GM12874 (cell line): ENCODE measurements at regions not wholly inside any gene's neighbourhood (a gene's known extent, or its start where the extent isn't known, plus 50 kb on each side); places are given as distances from the start of the nearest gene placed in this dataset.

Source experiments
- TF ChIP-seq, protein P1 (sequence below): IDR thresholded peaks from 2 replicates; pipeline ENCODE4 v1.5.1; 2011; ENCODE audit warnings: low read depth, mild to moderate bottlenecking, control low read depth, low read length, moderate library complexity; ENCODE audit not compliant: insufficient read depth

GRCh38 chr10:59020502-59020901 lies 155.9 kb upstream of the PHYHIPL start:
- TF ChIP-seq, protein P1, sequence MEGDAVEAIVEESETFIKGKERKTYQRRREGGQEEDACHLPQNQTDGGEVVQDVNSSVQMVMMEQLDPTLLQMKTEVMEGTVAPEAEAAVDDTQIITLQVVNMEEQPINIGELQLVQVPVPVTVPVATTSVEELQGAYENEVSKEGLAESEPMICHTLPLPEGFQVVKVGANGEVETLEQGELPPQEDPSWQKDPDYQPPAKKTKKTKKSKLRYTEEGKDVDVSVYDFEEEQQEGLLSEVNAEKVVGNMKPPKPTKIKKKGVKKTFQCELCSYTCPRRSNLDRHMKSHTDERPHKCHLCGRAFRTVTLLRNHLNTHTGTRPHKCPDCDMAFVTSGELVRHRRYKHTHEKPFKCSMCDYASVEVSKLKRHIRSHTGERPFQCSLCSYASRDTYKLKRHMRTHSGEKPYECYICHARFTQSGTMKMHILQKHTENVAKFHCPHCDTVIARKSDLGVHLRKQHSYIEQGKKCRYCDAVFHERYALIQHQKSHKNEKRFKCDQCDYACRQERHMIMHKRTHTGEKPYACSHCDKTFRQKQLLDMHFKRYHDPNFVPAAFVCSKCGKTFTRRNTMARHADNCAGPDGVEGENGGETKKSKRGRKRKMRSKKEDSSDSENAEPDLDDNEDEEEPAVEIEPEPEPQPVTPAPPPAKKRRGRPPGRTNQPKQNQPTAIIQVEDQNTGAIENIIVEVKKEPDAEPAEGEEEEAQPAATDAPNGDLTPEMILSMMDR: no peak

DNA sequence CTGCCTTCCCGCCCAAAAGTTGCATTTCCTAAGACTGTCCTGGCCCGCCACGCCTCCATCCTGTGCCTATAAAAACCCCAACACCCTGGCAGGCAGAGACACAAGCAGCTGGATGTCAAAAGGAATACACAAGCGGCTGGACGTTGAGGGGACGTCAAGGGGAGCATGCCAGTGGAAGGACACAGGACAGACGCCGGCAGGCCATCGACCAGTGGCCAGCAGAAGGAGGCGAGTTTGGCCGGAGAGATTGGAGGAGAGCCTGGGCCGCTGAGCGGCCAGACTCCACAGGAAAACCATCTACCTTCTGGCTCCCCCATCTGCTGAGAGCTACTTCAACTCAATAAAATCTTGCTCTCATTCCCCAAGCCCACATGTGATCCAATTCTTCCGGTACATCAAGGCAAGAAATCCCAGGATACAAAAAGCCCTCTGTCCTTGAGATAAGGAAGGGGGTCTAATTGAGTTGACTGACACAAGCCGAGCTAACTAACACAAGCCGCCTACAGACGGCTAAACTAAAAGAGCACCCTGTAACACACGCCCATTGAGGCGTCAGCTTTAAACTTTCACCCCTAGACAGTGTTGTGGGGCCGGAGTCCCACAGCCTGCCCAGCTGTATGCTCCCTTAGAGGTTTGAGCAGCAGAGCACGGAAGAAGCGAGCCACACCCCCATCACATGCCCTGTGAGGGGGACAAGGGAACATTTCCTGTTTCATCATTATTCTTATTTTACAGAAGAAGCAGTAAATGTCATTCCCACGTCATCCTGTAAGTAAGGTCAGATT lies 150.3 kb upstream of the PHYHIPL start:
- TF ChIP-seq, protein P1: no peak

- TF ChIP-seq, protein P1: no peak
Observed at GRCh38 chr10:59027975-59028655, 148.3 kb upstream of the PHYHIPL start.

- TF ChIP-seq, protein P1: no peak
Observed at GRCh38 chr10:59033622-59034021, 142.8 kb upstream of the PHYHIPL start.

DNA sequence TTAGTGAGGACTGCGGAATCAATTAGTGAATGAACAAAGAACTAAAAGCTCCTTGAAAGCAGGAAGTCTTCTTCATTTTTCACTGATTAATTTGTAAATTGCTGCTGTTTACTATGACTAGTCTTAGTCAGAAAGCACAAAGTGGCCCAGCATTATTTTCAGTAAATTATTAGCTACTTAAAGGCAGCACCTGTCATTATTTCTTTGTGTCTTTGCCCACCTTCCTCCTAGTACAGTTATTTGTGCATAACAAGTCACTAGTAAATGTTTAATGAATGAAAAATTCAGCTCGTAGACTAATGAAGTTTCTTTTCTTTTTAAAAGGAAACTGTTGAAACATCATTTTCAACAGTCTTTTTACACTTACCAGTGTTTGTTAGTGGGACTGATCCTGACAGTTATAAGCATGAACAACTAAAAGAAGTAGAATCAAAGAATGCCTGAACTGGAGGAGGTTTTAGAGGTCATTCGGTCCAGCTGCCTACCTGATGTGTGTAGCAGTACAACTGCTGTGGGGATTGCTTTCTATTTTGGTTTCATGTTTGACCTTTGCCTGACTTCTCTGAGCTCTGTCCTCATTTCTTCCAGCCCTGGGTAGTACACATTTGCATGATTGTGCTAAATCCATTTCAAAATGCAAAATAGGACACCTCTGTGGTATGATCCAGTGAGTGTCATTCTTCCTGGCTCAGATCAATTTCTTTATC lies 140.0 kb upstream of the PHYHIPL start:
- TF ChIP-seq, protein P1: no peak

DNA sequence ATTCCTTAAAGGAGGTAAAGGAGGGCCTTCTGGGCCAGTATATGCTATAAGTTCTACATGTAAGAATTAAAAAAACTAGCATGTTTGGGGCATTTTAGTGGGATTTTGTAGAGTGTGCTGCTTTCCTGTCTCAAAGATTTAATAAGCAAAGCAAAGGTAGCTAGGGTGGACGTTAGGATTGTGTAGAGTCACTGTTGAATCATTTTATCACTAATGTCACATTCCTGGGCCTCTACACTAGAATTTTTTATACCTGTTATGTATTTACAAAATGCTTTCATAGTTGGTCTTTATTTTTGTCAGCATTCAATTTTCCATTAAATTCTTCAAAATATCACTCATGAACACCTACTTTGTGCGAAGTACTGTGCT lies 139.4 kb upstream of the PHYHIPL start:
- TF ChIP-seq, protein P1: no peak

- TF ChIP-seq, protein P1: no peak
Observed at GRCh38 chr10:59037506-59037905, 138.9 kb upstream of the PHYHIPL start.
